Muscle of back (tissue), 3 donors: ENCODE measurements at regions not wholly inside any gene's neighbourhood (a gene's known extent, or its start where the extent isn't known, plus 50 kb on each side); places are given as distances from the start of the nearest gene placed in this dataset.

Source experiments
- DNase-seq, 3 donors: peaks; one replicate each; pipeline versions ENCODE4 v3.0.0 to v3.0.0-alpha.2; 2013

GRCh38 chr1:34330061-34330460, 153.4 kb downstream of the C1orf94 start:
- no peak for DNase-seq

GRCh38 chr1:34331020-34331926, 154.6 kb downstream of the C1orf94 start:
- DNase-seq: no peak

DNA sequence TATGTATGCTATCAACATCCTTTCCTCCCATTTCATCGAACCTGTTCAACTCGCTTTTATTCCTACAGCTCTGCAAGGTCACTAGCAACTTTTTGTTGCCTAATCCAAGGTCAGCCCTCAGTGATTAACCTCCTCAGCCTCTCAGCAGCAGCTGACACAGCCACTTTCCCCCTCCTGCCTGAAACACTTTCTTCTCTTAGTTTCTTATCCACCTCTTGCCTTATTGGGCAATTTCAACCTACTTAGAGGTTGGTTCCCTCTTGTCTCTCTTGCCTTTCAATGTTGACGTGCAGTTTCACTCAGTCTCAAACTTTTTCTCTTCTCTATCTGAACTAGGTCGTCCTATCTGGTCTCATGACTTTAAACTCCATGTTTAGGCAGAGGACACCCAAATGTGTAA, 156.3 kb downstream of the C1orf94 start:
- no peak for DNase-seq

DNA sequence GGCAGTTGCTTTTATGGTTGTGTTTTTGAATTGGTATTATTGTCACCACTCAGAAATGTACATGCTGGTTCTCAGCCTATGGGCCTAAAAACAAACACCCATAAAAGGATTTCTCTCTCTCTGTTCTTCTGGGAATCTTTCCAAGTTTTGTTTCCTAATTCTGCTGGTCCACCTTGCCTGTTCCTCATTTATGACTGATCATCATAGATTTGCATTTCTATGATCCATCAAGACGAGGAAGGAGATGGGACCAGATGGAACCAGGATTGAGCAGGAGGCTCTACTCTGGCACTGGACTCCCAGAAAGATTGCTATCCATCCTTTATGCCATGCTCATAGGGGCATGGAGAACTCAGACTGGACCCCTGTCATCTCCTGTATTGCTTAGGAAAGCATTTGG, 162.2 kb downstream of the C1orf94 start:
- DNase-seq: no peak

DNA sequence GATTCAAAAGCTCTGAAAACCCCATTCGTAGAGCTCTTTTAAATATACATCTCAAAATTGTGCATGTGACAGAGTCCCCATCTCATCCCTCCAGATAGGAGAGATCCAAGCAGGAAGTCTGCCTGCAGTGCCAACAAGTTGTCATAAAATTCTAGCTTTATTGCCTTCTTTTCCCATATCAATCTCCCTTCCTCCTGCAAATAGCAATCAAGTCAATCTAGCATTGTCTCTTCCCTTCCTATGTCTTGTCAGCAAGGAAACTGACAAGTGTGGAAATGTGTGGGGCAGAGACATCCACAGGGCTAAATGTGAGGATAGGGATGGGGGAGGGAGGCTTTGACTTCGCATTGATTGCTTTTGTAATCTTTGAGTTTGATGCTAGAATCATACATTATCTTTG, 165.2 kb downstream of the C1orf94 start:
- no peak for DNase-seq

- DNase-seq: no peak
Measured at GRCh38 chr1:34342334-34342733, 165.6 kb downstream of the C1orf94 start.

DNA sequence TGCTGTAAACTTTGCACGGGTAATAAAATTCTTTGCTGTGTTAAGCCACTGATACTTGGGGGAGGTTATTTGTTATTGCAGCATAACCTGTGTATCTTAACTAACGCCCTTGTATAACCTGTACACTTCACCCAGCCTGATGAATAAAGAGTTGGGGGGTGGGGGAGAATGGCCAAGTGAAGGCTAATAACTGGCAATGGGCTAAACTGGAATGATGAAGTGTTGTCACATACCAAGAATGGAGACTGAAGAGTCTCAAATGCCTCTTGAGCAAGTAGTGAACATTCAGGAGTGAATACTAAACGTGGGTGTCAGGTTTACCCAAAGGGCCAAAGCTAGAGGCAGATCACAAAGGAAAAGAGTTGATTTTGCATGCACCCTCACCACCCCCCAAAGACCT, 169.4 kb downstream of the C1orf94 start:
- no peak for DNase-seq

GRCh38 chr1:34353409-34353808, 176.7 kb downstream of the C1orf94 start:
- DNase-seq: no peak

- DNase-seq: no peak
Measured at GRCh38 chr1:34354367-34354766, 177.7 kb downstream of the C1orf94 start.

DNA sequence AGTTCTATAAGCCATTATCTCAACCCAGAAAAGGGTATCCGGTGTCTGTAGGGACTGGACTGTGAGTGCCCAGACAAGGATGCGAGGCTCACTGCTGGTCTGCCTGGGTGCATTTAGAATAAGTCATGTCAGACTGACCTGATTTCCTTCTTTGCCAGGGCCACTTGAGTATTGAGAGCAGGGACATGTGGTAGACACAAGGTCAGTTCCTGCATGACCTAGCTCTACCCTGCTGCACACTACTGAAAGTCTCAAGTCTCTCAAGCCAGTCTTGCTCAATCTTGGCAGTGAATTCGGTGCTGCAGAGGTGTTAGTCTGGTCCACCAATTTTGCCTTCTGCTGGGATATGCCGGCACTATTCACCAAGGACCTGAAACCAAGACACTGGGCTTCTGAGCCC, 180.1 kb downstream of the C1orf94 start:
- no peak for DNase-seq

GRCh38 chr1:34358636-34359035, 181.9 kb downstream of the C1orf94 start:
- DNase-seq: peak in 1 of 3 donors; percentile 2

- no peak for DNase-seq
Measured at GRCh38 chr1:34359411-34359810, 182.7 kb downstream of the C1orf94 start.

DNA sequence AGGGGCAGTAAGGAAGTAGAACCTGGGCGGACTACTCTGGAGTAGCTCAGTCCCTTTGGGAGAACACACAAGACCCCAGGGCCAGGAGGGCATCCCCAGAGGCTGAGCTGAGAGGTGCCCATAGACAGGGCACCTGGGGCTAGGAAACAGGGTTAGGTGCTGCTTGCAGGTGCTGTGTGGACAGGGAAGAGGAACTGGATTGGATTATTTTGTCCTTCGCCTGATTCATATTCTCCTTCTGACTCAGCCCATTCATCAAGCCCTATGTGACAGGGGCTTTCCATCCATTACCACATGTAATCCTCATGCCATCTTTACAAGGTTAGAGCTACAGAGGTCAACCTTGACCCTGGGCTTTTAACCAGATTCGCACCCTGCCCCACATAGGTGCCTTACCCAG, 183.9 kb downstream of the C1orf94 start:
- DNase-seq: no peak

DNA sequence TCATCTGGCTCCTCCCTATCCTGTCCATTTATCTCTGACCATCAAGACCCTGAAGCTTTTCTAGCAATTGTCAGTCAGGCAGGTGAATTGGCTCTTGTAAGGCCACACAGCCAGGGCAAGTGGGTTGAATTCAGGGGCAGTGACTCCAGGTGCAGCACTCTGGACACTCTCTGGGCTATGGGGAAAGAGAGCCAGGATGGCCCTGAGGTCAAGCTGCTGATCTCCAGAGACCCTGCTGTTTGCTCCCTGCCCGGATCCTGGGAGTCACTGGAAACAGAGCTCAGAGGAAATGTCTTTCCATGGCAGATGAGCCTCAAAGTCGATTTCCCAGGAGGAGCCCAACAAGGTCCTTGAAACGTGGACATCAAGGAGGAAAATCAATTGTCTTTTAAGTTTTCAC, 184.4 kb downstream of the C1orf94 start:
- DNase-seq: no peak

GRCh38 chr1:34361781-34362357, 185.2 kb downstream of the C1orf94 start:
- no peak for DNase-seq

DNA sequence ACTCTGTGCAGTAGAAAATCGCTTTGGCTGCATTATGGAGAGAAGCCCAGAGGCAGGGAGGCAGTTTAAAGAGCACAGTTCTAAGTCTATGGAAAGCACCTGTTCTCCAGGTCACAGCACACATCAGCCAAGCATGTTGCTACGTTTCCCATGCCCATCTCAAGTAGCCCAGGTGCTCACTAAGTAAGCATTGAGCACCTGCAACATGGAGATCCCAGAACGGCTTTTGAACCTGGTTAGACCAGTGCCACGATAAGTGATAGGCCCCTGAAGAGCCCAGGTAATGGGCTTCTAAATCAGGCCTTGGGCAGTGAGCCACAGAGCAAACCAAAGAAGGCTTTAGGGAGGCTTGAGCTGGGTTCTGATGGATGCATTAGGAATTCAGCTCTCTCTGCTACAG, 186.2 kb downstream of the C1orf94 start:
- no peak for DNase-seq

DNA sequence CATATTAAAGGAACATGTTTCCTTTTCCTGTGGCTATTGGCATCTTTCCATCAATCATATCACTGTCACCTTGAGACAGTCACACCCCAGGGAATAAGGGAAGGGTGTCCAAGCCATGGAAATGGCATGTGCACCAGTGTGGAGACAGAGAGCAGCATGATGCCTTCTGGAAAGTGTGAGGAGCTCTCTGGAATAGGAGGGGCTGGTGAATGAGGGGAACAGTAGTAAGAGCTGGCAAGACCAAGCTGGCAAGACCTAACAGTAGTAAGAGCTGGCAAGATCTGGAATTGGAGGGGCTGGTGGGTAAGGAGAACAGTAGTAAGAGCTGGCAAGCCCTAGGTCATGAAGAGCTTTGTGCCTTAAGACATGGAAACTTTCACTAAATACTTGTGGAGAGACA, 186.7 kb downstream of the C1orf94 start:
- no peak for DNase-seq

- DNase-seq: no peak
Measured at GRCh38 chr1:34363915-34364314, 187.2 kb downstream of the C1orf94 start.

GRCh38 chr1:34364376-34364775, 187.7 kb downstream of the C1orf94 start:
- no peak for DNase-seq

DNA sequence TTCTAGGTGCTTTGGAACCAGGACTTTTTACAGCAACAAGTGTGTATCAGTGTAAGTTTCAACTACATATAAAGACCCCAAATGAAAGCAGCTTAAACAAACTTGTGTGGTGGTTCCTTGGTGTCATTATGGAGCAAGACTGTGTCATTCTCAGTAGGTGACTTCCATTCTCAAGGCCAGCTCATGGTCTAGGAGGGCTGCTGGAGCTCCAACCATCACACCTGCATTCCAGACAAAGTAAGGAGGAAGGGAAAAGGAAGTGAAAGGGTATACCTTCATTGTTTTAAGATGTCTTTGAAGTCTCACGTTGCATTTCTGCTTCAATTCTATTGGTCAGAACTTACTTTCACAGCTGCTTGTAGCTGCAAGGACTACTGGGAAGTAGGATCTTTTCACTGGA, 188.6 kb downstream of the C1orf94 start:
- no peak for DNase-seq

DNA sequence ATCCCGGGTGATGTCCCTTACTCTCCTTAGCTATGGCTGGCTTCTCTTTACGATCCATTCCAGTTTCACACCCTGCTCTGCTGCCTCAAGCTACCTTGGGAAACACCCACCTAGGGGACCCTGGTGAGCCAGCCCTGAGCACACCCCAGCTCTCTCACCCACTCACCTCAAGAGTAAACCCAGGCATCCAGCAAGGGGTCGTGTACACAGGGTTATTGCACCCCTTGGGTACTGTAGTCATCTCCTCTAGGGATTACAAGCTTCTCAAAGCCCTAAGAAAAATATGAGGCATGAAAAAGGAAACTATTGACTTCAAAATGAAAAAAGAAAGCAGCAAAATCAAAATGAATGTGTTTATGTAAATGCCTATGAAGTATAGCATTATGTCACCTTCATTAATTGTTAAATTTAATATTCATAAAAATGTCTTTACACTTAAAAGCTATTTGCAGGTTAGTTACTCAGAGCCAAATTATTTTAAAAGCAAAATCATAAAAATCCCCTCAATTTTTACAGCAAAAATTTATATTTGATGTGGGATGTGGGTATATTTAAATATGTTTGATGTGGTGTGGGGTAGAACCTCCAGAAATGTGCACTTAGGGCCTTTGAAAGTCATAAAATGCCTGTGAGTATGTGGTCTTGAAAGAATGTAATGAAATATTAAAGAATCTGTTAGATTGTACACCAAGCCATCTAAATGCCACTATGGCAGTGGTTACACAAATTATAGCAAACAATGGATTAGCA, 190.3 kb downstream of the C1orf94 start:
- DNase-seq: no peak

DNA sequence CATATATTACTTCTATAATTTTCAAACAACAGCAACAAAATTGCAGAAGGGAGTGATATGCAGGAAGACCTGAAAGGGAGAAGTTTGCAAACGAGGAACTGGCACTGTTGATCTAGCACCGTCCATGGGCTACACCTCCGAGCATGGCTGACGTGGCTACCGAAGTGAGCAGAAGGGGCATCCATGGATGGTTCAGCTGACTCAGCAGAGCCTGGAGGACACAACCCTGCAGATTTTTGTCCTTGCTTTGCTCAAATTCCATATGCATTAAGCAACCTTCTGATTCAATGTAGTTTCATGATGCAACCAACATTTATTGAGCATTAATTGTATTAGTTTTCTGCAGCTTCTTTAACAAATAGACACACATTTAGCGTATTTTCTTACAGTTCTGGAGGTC, 191.2 kb downstream of the C1orf94 start:
- no peak for DNase-seq
